ENCODE measurements at regions not wholly inside any gene's neighbourhood (a gene's known extent, or its start where the extent isn't known, plus 50 kb on each side); places are given as distances from the start of the nearest gene placed in this dataset.

GRCh38 chr19:31882709-31883108 is 462.7 kb upstream of the ZNF507 start:
- no peak for TF ChIP-seq CTCF (IDR thresholded peaks at IDR 0.05; ENCODE audit: low read depth, low read length)
- no peak for TF ChIP-seq EZH2phosphoT487 (IDR thresholded peaks at IDR 0.05; ENCODE audit: low read depth)

Data from OCI-LY3 (cell line).